GM12801 (cell line): ENCODE measurements at regions not wholly inside any gene's neighbourhood (a gene's known extent, or its start where the extent isn't known, plus 50 kb on each side); places are given as distances from the start of the nearest gene placed in this dataset.

ENCODE experiments used
- TF ChIP-seq, protein P1 (sequence below): IDR thresholded peaks from one replicate; pipeline ENCODE4 v1.5.1; 2011; ENCODE audit warnings: control low read depth; ENCODE audit not compliant: insufficient read length; ENCODE audit errors: extremely low read depth

GRCh38 chr3:99330924-99331532 is 307.4 kb upstream of the COL8A1 start:
- TF ChIP-seq, protein P1, sequence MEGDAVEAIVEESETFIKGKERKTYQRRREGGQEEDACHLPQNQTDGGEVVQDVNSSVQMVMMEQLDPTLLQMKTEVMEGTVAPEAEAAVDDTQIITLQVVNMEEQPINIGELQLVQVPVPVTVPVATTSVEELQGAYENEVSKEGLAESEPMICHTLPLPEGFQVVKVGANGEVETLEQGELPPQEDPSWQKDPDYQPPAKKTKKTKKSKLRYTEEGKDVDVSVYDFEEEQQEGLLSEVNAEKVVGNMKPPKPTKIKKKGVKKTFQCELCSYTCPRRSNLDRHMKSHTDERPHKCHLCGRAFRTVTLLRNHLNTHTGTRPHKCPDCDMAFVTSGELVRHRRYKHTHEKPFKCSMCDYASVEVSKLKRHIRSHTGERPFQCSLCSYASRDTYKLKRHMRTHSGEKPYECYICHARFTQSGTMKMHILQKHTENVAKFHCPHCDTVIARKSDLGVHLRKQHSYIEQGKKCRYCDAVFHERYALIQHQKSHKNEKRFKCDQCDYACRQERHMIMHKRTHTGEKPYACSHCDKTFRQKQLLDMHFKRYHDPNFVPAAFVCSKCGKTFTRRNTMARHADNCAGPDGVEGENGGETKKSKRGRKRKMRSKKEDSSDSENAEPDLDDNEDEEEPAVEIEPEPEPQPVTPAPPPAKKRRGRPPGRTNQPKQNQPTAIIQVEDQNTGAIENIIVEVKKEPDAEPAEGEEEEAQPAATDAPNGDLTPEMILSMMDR: no peak

DNA sequence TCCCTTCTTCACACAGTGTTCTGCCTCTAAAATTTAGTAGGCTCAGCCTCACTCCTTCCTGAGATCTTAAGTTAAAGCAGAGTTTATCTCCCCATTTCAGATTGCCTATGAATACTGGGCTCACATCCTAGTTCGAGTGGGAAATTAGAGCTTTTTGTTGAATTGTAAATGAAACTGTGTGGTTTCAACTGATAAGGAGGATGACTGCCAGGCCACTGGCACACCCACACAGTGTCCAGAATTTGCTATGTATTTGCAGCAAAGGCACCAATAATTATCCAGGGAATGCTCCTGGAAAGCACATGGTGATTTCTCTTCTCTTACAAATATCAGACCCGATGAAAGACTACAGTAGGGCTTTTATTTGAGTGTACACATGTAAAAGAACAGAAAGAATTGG is 308.1 kb upstream of the COL8A1 start:
- TF ChIP-seq, protein P1: no peak

DNA sequence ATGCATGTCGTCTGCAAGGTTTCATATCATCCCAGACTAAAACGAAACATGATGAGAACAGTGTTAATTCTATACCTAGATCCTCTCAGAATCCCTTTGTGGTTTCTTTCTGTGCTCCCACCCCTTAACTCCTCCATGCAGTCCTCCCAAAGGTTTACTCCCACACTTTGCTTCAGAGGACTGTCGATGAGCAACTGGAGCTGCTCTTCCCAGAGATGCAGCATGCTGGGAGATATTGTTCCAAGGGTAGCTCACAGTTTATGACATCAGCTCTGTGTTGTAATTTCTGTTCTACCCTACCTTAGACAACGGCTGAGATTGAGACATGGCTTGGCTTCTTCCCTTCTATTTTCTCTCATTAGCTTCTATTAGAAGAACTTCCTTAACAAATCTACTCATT is 313.0 kb upstream of the COL8A1 start:
- TF ChIP-seq, protein P1: no peak

GRCh38 chr3:99324636-99325203 is 313.7 kb upstream of the COL8A1 start:
- TF ChIP-seq, protein P1: no peak

DNA sequence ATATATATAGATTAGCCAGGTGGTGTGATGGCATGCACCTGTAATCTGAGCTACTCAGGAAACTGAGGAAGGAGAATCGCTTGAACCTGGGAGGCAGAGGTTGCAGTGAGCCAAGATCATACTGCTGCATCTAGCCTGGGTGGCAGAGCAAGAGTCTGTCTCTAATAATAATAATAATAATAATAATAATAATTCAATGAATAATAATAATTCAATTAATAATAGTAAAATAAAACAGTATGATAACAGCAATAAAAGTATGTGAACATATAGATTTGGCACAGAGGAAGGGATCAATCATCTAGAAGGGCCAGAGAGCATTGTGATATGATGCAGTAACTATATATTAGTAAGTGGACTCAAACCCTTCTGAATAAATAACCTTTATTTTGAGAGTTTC is 314.5 kb upstream of the COL8A1 start:
- TF ChIP-seq, protein P1: no peak

- TF ChIP-seq, protein P1: no peak
Observed at GRCh38 chr3:99322551-99322950, 315.8 kb upstream of the COL8A1 start.

GRCh38 chr3:99321261-99321660 is 317.1 kb upstream of the COL8A1 start:
- TF ChIP-seq, protein P1: no peak
